ENCODE measurements at regions not wholly inside any gene's neighbourhood (a gene's known extent, or its start where the extent isn't known, plus 50 kb on each side); places are given as distances from the start of the nearest gene placed in this dataset.

DNA sequence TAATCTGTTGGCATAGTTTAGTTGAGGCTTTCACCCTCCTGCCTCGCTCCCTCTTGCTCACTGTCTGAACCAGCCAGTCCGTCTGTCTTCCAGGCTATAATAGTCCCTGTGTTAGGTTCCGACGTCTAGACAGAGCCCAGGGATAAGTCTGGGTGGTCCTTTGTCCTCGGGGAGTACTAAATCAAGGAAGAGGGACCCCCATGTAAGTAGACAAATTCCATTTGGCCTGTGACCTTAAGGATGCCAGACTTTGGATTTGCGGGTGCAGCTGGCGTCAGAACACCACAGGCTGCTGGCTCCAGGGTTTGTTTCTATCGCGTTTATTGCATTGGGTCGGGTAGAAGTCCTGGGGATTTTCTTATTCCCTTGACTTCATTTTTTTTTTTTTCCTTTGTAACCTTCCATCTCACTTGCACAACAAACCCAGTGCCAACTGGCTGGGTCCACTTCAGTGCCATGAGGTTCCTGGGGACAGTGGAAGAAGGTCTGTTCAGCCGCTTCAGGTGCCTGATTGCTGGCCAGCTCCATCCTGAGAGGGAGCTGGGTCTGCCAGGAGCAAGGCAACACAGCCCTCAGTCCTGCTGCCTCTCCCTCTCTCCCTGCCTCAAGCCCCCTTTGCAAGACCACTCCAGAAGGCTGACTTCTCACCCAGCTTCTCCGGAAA lies 95.4 kb upstream of the KLHL25 start:
- DNase-seq (ENCODE audit: low spot score): no peak

DNA sequence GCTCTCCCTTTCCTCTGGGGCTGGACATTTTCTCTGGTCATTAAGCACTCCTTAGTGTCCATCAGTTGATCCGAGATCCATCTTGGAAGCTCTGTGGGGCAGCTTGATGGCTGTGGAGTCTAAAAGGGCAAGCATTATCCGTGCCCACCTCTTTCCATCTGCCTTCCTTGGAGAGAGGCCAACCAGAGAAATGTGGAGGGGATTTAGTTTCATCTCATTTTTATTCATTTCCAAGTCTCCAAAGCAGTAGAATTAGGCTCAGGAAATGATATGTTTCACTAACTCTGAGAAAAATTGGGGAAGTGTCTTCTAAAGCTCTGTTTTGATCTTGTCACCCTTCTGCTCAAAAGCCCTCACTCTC lies 95.9 kb upstream of the KLHL25 start:
- DNase-seq (ENCODE audit: low spot score): no peak

DNA sequence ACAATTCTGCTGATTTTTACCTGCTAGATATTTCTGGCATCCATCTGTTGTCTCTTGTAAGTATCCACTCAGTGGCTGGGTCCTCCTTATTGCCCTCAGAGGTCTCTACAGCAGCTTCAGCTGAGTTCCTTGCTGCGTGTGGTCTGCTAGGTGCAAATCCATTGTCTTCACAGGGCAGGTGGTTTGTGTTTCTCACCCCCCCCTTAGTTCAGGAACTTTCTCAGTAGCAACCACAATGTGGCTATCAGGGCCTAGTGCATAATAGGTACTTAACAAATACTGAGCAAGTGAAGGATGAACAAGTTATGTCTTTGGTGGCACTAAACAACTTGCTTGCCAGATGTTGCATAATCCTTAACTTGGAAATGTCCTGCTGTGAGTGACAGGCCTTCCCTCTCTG lies 96.7 kb upstream of the KLHL25 start:
- DNase-seq (ENCODE audit: low spot score): no peak

DNA sequence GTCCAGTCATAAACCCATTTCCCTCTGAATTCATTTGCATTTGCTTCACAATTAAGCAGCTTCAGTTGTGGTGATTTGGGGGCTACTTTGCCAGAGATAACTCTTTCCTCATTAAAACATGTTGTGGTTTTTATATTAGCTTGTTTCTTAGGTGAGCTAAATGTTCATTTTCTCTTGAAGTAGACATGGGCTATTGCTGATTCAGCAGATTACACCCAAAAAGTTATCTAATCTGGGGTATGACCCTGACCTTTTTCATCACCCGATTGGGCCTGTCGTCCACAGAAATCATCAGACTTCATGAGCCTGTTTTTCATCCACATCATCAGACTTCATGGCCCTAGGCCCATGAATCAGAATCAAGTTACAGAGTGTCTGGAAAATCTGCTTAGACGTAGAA lies 97.5 kb upstream of the KLHL25 start:
- DNase-seq (ENCODE audit: low spot score): no peak

DNA sequence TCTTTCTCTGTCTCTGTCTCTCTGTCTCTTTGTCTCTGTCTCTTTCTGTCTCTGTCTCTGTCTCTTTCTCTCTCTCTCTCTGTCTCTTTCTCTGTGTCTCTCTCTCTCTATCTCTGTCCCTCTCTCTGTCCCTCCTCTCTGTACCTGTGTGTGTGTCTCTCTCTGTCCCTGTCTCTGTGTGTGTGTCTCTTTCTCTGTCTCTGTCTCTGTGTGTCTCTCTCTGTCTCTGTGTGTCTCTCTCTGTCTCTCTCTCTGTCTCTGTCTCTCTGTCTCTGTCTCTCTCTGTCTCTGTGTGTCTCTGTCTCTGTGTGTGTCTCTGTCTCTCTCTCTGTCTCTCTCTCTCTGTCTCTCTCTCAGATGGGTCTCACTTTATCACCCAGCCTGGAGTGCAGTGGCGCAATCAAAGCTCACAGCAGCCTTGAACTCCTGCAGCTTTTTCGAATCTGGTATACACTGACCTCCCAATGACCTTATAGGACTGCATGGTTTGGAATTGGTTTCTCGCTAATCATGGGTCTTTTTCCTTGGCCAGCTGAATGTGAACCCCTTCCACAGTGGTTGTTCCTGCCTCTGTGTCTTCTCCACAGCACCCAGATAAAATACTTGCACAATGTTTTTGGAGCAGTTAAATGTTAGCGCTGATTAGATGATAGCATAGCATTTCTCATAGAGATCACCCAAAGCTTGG lies 102.6 kb upstream of the KLHL25 start:
- DNase-seq (ENCODE audit: low spot score): no peak

DNA sequence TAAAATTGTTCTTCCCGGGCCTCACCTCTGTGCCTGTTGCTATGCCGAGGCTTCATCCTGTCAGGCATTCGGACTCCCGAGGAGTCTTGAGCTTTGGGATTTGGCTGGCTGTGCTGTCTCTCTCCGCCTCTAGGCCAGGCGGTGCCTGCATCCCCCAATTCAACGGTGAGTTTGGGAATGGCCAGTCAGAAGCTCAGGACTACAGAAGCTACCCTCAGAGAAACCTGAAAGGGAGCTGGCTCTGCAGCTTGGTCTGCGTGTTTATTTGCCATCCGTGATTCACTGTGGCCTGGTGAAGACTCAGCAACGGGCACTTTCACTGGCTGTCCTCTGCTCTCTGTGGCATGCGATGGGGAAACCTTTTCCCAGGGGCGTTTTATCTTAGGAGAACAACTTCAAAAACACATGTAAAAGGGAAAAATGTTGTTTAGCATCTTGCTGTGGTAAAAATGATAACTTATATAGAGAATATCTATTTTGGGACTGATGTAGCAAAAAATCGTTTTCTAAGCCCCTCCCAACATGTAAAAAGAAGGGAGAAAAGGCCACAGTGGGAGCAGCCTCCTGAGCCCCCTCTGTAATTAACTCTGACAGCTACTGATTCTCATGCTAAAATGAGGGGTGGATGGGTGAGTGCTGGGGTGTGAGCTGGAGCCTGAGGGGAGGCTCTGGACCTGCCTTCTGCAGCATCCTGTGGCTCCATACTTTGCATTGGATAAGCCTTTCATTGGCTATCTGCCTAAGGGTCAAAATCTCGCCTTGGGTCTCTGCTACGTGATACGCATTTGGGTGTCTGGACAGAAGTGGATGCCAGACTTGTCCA lies 103.4 kb upstream of the KLHL25 start:
- DNase-seq (ENCODE audit: low spot score): no peak

DNA sequence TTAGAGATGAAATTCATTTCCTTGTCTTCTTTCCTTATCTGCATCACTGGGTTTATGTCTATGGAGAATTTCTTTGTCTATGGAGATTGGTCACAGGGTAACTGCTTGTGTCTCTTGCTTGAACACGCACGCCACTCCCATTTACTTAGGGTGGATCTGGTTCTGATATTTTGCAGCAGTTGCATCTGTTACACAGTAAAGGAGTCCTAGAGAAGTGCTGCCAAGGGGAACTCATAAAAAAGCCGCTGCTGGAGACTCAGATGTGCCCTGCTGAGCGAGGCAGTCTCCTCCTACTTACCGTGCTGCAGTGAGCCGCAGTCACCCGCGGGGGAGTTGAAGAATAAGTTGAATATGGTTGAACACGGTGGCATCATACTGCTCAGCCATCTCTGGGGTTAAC lies 105.2 kb upstream of the KLHL25 start:
- DNase-seq (ENCODE audit: low spot score): no peak

DNA sequence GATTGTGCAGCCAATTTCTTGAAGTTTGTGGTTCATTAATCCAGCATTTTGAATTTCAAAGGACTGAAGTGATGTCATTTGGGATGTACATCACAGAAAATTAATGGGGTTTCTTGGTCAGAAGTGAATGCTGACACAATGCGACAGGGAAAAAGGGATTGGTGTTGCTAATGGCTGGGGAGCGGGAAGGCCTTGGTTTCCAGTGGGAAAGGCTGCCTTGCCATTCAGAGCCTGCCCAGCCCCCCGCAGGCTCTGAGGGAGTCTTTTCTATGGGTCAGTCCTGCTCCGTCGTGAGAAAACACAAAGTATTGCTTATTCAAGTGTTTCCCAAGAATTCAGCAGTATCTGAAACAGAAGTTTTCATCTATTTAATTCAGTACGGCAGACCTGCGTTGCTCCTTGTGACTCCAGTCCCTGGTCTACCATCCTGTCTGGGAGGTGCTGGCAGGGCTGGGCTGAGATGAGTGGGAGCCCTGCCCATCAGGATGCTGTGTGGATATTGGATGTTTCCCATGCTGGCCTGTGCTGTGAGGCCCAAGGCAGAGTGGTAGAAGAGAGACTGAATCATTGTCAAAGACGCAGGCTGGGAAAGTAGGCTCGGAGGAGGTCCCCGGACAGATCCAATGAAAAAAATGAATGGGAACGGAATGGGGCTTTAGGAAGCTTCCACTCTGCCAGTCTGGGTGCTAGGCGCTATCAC lies 111.2 kb upstream of the KLHL25 start:
- no peak for DNase-seq (ENCODE audit: low spot score)

DNA sequence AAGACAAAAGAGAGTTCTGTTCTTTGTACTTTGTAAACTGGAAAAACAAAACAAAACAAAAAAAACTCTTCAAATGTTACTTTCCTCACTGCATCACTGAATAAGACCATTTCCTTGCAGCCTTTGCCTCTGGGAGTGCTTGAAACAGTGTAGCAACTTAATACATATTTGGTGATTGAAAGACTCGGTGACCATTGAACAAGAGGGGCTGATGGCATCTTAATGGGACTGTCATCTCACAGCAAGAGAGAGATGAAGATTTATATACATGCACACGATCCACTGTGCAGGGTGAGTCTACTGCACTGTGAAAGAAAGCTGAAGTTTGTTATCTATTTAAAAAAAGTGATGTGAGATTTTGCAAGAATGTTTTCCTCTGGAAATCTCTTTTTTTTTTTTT lies 111.9 kb upstream of the KLHL25 start:
- no peak for DNase-seq (ENCODE audit: low spot score)

DNA sequence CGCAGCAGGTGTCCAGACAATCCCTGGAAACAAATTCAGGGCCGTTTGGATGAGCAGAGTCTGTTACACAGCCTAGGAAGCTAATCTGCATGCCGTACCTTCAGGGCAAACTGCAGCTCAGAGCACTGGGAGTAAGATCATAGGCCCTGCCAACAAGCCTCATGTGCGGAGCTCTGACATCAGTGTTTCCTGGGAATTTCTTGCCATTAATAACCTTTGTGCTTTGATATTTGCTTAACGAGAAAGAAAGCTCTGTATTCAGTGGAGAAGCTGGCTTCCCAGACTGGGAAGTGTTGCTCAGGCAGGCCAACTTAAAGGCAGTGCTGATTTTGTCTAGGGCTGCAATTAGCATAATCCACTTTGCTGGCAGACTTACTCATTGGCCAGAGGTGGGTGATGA lies 116.1 kb upstream of the KLHL25 start:
- no peak for DNase-seq (ENCODE audit: low spot score)

DNA sequence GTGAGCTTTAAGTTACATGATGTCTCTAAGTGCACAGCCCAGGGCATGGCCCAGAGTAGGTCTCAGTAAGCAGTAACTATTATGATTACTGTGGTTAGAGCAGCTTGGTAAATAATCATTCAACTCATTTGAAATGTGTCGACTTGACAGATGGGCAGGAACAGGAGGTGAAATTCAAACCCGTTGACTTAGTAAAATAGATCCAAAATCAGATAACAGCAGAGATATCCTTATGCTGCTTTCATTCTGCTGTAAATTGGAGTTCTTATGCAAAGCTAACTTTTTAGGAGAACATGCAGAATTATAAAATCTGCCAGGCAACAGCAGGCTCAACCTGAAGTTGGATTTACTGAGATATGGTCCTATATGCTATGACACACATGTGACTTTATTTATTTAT lies 118.7 kb upstream of the KLHL25 start:
- no peak for DNase-seq (ENCODE audit: low spot score)

DNA sequence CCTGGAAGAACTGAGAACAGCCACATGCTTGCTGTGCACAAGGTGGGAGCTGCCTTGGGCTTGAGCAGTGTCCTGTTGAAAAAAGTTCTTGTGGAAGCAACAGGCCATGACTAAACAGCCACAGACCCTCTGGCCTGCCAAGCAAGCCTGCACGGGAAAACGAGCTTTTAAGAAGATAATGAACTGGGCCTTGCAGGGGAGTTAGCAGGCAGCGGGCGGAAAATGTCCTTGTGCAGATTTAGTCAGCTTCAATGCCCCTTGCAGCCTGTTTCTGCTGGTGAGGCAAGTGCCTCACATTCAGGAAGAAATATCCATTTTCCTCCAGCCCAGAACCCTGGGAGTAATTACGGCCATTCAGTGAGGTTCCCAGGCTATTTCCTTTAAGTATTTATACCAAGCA lies 126.2 kb upstream of the KLHL25 start:
- DNase-seq (ENCODE audit: low spot score): no peak

DNA sequence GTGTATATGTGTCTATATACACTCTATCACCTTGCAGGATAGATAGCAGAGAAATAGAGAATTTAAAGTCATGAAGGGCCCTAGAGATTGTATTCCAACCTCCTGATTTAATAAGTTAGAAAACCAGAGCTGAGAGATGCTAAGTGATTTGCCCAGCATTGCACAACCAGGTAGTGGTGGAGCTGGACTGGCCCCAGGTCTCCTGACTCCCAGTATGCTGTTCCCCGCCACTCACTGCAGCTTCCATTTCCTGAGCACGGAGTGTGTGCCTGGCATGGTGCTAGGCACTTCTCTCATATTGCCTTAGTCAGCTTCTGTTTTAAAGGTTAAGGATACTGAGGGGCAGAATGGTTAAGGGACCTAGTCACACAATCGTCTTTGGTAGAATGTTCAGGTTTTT lies 129.4 kb upstream of the KLHL25 start:
- DNase-seq (ENCODE audit: low spot score): no peak

DNA sequence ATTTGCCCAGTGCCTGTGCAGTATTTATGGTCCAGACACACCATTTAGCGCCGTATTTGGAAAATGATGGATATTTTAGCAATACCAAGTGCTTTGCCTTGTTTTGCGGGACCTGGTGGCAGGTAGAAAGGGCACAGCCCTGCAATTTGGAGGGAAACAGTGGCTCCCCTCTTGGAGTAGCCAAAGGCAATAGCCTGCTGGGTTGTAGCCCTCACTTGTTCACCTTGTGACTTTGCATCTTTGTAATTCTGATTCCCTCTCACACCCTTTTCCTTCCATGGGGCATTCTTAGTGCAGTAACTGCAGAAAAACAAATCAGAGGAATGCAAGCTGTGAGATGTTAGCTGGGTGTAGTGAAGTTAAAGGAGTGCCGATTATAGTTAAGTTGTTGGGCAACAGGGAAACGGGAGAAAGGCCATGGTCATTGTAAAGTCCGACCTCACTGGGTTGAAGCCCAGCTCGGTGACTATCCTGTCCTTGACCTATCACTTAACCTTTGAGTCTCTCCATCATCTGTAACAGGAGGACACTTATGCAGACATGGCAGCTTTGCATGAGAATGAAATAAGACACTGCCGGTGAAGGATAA lies 131.0 kb upstream of the KLHL25 start:
- no peak for DNase-seq (ENCODE audit: low spot score)

DNA sequence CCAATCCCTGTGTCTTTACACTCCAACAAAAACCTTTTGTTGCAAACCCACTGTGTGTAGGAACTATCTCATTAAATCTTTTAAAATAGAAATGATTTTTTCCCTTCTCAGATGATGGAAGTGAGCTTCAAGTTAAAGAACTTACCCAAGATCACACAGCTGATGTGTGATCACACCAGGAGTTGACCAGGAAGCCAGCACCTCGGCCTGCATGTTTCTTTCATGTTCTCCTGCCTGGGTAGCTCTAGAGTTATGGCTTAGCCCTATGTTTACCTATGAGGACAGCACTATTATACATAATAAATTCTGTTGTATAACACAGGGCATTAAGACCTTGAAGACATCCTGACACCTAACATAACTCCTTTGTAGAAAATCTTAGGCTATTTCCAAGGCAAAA lies 132.1 kb upstream of the KLHL25 start:
- DNase-seq (ENCODE audit: low spot score): no peak

DNA sequence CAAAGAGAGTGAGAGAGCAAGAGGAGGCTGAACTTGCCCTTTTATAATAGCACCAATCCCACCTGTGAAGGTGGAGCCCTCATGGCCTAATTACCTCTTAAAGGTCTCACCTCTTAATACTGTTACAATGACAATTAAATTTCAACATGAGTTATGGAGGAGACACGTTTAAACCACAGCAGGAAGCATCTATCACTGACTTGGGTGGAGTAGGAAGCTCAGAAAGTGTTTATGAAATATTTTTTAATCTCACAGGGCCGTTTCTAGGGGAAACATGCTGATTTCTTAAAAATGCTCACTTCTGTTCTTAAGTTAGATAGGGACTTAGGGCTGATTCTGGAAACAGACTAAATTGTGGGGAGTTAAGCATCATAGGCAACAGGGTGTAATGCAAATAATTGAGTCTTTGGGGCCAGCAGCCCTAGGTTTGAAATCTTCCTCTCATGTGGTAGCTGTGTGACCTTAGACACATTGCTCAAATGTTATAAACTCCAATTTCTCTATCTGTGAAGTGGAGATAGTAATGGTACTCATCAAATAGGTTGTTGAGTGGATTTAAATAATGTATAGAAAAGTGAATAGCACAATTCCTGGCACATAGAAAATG lies 133.3 kb upstream of the KLHL25 start:
- DNase-seq (ENCODE audit: low spot score): peak; percentile 19

DNA sequence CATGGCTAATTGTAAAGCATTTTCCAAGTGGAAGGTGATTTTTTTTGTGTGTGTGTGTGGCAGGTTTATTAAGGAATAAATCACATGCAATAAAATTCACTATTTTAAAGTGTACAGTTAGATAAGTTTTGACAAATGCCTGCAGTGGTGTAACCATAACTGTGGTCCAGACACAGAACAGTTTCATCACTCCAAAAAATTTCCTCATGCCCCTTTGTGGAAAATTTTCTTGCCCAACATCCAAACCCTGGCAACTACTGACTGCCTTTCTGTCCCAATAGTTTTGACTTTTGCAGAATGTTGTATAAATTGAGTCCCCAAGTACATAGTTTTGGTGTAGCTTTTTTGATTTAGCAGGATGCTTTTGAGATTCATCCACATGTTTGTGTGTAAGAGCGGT lies 135.1 kb upstream of the KLHL25 start:
- no peak for DNase-seq (ENCODE audit: low spot score)

DNA sequence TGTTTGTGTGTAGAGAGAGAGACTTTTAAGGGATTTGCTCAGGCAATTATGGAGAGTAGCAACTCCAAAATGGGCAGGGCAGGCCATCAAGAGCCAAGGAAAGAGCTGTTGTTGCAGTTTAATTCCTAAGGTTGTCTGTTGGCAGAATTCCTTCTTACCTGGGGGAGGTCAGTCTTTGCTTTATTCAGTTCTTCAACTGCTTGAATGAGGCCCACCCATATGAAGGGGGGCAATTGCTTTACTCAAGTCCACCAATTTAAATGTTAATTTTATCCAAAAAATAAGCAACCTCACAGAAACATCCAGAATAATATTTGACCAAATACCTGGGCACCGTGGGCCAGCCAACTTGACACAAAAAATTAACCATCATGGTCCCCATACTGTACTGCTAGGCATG lies 137.7 kb upstream of the KLHL25 start:
- DNase-seq (ENCODE audit: low spot score): no peak

DNA sequence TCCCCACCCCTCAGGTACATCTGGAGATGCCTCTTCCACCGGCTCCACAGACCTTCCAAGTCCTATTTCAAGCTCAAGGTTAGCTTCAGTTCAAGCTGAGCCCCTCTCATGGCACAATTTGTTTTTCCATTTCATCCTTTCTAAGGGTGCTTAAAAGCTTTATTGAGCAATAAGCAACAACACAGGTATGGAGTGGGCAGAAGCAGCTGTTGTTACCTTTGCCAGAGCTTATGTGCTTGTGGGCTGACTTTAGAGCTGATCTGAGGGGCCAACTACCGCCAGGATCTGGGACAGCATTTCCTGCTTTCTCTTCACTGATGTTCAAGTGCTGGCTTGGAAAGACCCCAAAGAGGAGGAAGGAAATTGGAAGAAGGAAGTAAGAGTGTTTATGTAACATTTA lies 140.0 kb upstream of the KLHL25 start:
- no peak for DNase-seq (ENCODE audit: low spot score)

DNA sequence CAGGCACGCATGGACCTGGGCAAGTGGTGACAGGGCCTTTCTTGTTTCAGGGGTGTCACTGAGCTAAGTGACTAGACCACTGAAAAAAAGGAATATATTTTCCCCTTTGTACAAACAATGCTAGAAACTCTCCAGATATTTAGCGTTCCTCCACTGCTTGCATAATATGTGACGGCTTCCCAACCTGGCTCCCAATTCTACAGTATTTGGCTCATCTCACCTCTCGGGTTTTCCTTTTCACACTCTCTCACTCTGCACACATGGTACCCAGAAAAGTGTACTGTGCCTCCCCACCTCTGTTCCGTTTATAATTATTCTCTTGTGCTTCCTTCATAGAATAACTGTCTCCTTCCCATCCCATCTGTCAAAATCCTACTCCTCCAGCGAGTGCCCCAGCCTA lies 140.5 kb upstream of the KLHL25 start:
- DNase-seq (ENCODE audit: low spot score): no peak

DNA sequence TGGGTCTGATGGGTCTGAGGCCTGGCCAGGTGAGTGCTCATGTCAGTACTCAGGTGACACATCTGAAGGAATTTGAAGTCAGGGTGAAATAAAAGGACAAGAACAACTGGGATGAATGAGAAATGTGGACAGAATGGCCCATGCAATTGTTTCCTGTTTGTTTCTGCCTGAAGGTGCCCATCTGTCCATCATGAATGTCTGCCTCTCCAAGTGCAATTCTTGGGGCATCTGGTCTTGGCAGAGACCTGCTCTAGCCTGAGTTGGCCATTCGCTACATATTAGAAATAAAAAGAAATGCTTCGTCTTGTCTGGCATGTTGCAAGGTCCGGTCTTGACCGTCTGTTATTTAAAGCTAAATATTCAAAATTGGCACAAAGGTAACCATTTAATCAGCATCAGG lies 142.0 kb upstream of the AGBL1 start:
- DNase-seq (ENCODE audit: low spot score): no peak

Data from CD4-positive, alpha-beta T cell treated with Interleukin-15 for 4 hours (primary cell).